ENCODE measurements at regions not wholly inside any gene's neighbourhood (a gene's known extent, or its start where the extent isn't known, plus 50 kb on each side); places are given as distances from the start of the nearest gene placed in this dataset.

DNA sequence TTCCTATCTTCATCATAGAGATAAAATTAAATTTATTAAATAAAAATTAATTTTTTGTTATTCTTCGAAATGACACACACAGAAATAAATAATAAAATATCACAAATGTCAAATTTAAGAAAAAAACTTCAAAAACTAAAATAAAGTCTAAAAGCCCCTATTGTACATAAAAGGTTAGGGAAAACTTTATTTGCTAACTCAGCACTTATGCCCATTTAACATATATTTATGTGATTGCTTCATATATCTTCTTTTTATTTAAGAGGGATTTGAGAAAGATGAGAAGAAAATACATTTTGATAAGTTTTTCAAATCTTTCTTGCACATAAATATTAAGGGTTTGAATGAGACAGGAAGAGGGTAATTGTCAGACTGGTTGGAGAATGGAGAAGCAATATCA is 2350.4 kb upstream of the RAG2 start:
- H3F3A ChIP-seq (ENCODE audit: insufficient read depth, low read length, poor library complexity, severe bottlenecking), result no peaks in the 10 kb centered on the region
- no peak overlapping the region for H3K4me3 ChIP-seq (ENCODE audit: low read length)
- TF ChIP-seq EP300 (conservative IDR thresholded peaks at IDR 0.05; ENCODE audit: poor library complexity, severe bottlenecking), result no peak
- TF ChIP-seq RAD21 (conservative IDR thresholded peaks at IDR 0.05), result no peak
- TF ChIP-seq, protein P1, sequence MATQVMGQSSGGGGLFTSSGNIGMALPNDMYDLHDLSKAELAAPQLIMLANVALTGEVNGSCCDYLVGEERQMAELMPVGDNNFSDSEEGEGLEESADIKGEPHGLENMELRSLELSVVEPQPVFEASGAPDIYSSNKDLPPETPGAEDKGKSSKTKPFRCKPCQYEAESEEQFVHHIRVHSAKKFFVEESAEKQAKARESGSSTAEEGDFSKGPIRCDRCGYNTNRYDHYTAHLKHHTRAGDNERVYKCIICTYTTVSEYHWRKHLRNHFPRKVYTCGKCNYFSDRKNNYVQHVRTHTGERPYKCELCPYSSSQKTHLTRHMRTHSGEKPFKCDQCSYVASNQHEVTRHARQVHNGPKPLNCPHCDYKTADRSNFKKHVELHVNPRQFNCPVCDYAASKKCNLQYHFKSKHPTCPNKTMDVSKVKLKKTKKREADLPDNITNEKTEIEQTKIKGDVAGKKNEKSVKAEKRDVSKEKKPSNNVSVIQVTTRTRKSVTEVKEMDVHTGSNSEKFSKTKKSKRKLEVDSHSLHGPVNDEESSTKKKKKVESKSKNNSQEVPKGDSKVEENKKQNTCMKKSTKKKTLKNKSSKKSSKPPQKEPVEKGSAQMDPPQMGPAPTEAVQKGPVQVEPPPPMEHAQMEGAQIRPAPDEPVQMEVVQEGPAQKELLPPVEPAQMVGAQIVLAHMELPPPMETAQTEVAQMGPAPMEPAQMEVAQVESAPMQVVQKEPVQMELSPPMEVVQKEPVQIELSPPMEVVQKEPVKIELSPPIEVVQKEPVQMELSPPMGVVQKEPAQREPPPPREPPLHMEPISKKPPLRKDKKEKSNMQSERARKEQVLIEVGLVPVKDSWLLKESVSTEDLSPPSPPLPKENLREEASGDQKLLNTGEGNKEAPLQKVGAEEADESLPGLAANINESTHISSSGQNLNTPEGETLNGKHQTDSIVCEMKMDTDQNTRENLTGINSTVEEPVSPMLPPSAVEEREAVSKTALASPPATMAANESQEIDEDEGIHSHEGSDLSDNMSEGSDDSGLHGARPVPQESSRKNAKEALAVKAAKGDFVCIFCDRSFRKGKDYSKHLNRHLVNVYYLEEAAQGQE (IDR thresholded peaks at IDR 0.05; ENCODE audit: borderline replicate concordance), result no peak
- no peaks in the 10 kb centered on the region for H3K9me2 ChIP-seq (ENCODE audit: insufficient read depth, low read length)
- H3K9me3 ChIP-seq (ENCODE audit: low read length), result peaks cover 2% of the 10 kb centered on the region
- H4K20me1 ChIP-seq (ENCODE audit: insufficient read depth), result no peaks in the 10 kb centered on the region
- no peak overlapping the region for H3K27ac ChIP-seq (ENCODE audit: low read length)
- no peak overlapping the region for H2AFZ ChIP-seq (ENCODE audit: low read depth, low read length)
- H3K27me3 ChIP-seq (ENCODE audit: insufficient read depth, low read depth, low read length), result no peaks in the 10 kb centered on the region
- H3K79me2 ChIP-seq (replicated peaks; ENCODE audit: insufficient read depth, low read length), result no peaks in the 10 kb centered on the region
- no peak overlapping the region for H3K9ac ChIP-seq (ENCODE audit: low read length)
- H3K4me2 ChIP-seq (ENCODE audit: low read length), result no peak overlapping the region
- no peaks in the 10 kb centered on the region for H3K36me3 ChIP-seq (ENCODE audit: insufficient read depth, low read length)

DNA sequence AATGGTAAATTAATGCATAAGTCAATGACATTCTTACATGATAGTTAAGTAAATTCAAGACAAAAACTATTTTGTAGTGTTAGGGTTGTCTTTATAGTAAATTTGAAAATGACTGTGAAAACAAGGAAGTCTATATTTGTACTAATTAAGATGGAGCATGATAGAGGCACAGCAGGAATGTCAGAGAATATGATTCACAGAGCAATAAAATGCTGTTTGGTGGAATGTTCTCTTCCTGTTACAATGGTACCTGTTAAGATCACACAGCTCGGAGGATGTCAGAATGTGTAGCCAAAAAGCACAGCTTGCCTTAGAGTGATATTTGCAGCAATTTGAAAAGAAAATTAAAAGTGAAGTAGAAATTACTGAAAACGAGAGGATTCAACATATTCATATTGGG is 2339.7 kb upstream of the RAG2 start:
- Histone ChIP-seq H2AFZ (ENCODE audit: low read depth, low read length) (no peak overlapping the region), H3K36me3 (ENCODE audit: insufficient read depth, low read length) (no peaks in the 10 kb centered on the region)

DNA sequence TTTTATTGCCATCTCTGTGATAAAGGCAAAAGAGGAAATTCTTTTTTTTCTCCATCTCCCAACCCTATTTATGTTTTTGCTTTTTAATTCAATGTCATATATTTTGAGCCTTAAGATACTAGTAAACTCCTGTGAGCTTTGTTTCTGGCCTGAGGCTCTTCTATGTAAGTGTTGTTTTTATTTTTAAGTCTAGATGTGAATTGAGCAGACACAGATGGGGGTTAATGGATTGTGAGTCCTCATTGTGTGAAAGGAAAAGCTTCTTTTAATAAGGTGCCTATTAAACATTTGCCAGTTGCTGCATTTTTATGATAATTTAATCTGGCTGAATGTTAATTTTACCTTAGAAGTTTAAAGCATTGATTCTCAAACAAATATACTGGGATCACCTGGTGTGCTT is 2337.9 kb upstream of the RAG2 start:
- Histone ChIP-seq H3K27ac (ENCODE audit: low read length) (no peak overlapping the region), H3F3A (ENCODE audit: insufficient read depth, low read length, poor library complexity, severe bottlenecking) (no peaks in the 10 kb centered on the region), H4K20me1 (ENCODE audit: insufficient read depth) (no peaks in the 10 kb centered on the region), H3K79me2 (replicated peaks; ENCODE audit: insufficient read depth, low read length) (no peaks in the 10 kb centered on the region), H2AFZ (ENCODE audit: low read depth, low read length) (no peak overlapping the region), H3K9me3 (ENCODE audit: low read length) (no peaks in the 10 kb centered on the region), H3K9me2 (ENCODE audit: insufficient read depth, low read length) (no peaks in the 10 kb centered on the region), H3K27me3 (ENCODE audit: insufficient read depth, low read depth, low read length) (peaks cover 15% of the 10 kb centered on the region), H3K4me2 (ENCODE audit: low read length) (no peak overlapping the region), H3K36me3 (ENCODE audit: insufficient read depth, low read length) (no peaks in the 10 kb centered on the region), H3K9ac (ENCODE audit: low read length) (no peak overlapping the region), H3K4me3 (ENCODE audit: low read length) (no peak overlapping the region)
- no peak for TF ChIP-seq SMC3 (conservative IDR thresholded peaks at IDR 0.05; ENCODE audit: poor library complexity)
- TF ChIP-seq POLR2AphosphoS5 (IDR thresholded peaks at IDR 0.05), result no peak
- TF ChIP-seq MXI1 (conservative IDR thresholded peaks at IDR 0.05; ENCODE audit: poor library complexity, severe bottlenecking), result no peak
- TF ChIP-seq, protein P1 (IDR thresholded peaks at IDR 0.05; ENCODE audit: borderline replicate concordance), result no peak
- TF ChIP-seq, protein P2, sequence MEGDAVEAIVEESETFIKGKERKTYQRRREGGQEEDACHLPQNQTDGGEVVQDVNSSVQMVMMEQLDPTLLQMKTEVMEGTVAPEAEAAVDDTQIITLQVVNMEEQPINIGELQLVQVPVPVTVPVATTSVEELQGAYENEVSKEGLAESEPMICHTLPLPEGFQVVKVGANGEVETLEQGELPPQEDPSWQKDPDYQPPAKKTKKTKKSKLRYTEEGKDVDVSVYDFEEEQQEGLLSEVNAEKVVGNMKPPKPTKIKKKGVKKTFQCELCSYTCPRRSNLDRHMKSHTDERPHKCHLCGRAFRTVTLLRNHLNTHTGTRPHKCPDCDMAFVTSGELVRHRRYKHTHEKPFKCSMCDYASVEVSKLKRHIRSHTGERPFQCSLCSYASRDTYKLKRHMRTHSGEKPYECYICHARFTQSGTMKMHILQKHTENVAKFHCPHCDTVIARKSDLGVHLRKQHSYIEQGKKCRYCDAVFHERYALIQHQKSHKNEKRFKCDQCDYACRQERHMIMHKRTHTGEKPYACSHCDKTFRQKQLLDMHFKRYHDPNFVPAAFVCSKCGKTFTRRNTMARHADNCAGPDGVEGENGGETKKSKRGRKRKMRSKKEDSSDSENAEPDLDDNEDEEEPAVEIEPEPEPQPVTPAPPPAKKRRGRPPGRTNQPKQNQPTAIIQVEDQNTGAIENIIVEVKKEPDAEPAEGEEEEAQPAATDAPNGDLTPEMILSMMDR (IDR thresholded peaks at IDR 0.05; ENCODE audit: poor library complexity, severe bottlenecking), result no peak
- no peak for TF ChIP-seq TAF1 (IDR thresholded peaks at IDR 0.05; ENCODE audit: low read depth)
- TF ChIP-seq RAD21 (conservative IDR thresholded peaks at IDR 0.05), result no peak
- no peak for TF ChIP-seq EZH2 (IDR thresholded peaks at IDR 0.05; ENCODE audit: borderline replicate concordance, insufficient read depth, low read length, poor library complexity, severe bottlenecking)
- no peak for TF ChIP-seq EP300 (conservative IDR thresholded peaks at IDR 0.05; ENCODE audit: poor library complexity, severe bottlenecking)

More for the DNA sequence above, 2339.7 kb upstream of the RAG2 start:
- TF ChIP-seq RAD21 (conservative IDR thresholded peaks at IDR 0.05) (no peak), SMC3 (conservative IDR thresholded peaks at IDR 0.05; ENCODE audit: poor library complexity) (no peak)
- no peaks in the 10 kb centered on the region for H3K9me2 ChIP-seq (ENCODE audit: insufficient read depth, low read length)
- H3K9ac ChIP-seq (ENCODE audit: low read length), result no peak overlapping the region
- H3K4me3 ChIP-seq (ENCODE audit: low read length), result no peak overlapping the region
- H4K20me1 ChIP-seq (ENCODE audit: insufficient read depth), result no peaks in the 10 kb centered on the region
- no peaks in the 10 kb centered on the region for H3K79me2 ChIP-seq (replicated peaks; ENCODE audit: insufficient read depth, low read length)
- no peak overlapping the region for H3K27ac ChIP-seq (ENCODE audit: low read length)
- H3F3A ChIP-seq (ENCODE audit: insufficient read depth, low read length, poor library complexity, severe bottlenecking), result no peaks in the 10 kb centered on the region
- H3K4me2 ChIP-seq (ENCODE audit: low read length), result no peak overlapping the region
- no peaks in the 10 kb centered on the region for H3K9me3 ChIP-seq (ENCODE audit: low read length)
- H3K27me3 ChIP-seq (ENCODE audit: insufficient read depth, low read depth, low read length), result peaks cover 15% of the 10 kb centered on the region
